ENCODE measurements at regions not wholly inside any gene's neighbourhood (a gene's known extent, or its start where the extent isn't known, plus 50 kb on each side); places are given as distances from the start of the nearest gene placed in this dataset.
"Not testable (repeated sequence)": the region's sequence is repeated elsewhere in the genome, so short reads cannot be mapped to it uniquely, and the experiment has no call there.

- ChIA-PET CTCF (no interaction called here), POLR2A (no interaction called here)
These were observed 1136.0 kb downstream of the HACE1 start for GRCh38 chr6:103723438-103724322.

GRCh38 chr6:103722683-103723082, 1137.0 kb downstream of the HACE1 start:
- POLR2A ChIA-PET, result no interaction called here

GRCh38 chr6:103721923-103722322, 1137.8 kb downstream of the HACE1 start:
- ChIA-PET CTCF (no interaction called here), POLR2A (no interaction called here)

More at GRCh38 chr6:103722683-103723082, 1137.0 kb downstream of the HACE1 start:
- CTCF ChIA-PET, result no interaction called here

GRCh38 chr6:103720393-103720792, 1139.3 kb downstream of the HACE1 start:
- CTCF ChIA-PET, result no interaction called here
- POLR2A ChIA-PET, result no interaction called here

- CTCF ChIA-PET, result no interaction called here
- POLR2A ChIA-PET, result no interaction called here
These were observed 1140.2 kb downstream of the HACE1 start for GRCh38 chr6:103719545-103719944.

GRCh38 chr6:103715269-103715668, 1144.5 kb downstream of the HACE1 start:
- POLR2A ChIA-PET, result no interaction called here
- CTCF ChIA-PET, result no interaction called here

GRCh38 chr6:103709236-103709635, 1150.5 kb downstream of the HACE1 start:
- POLR2A ChIA-PET, CTCF ChIA-PET: not testable (repeated sequence)

- ChIA-PET CTCF (no interaction called here), POLR2A (no interaction called here)
These were observed 1152.0 kb downstream of the HACE1 start for GRCh38 chr6:103707596-103708325.

- ChIA-PET POLR2A (no interaction called here), CTCF (no interaction called here)
These were observed 1160.0 kb downstream of the HACE1 start for GRCh38 chr6:103699769-103700168.

- POLR2A ChIA-PET, result no interaction called here
- CTCF ChIA-PET, result no interaction called here
These were observed 1172.3 kb downstream of the HACE1 start for GRCh38 chr6:103687430-103687829.

- CTCF ChIA-PET, result no interaction called here
These were observed 1179.6 kb downstream of the HACE1 start for GRCh38 chr6:103680116-103680515.

GRCh38 chr6:103677290-103677689, 1182.4 kb downstream of the HACE1 start:
- CTCF ChIA-PET, result no interaction called here

More at GRCh38 chr6:103680116-103680515, 1179.6 kb downstream of the HACE1 start:
- POLR2A ChIA-PET, result no interaction called here

GRCh38 chr6:103675807-103676406, 1183.8 kb downstream of the HACE1 start:
- CTCF ChIA-PET, result no interaction called here
- POLR2A ChIA-PET, result no interaction called here

More at GRCh38 chr6:103677290-103677689, 1182.4 kb downstream of the HACE1 start:
- POLR2A ChIA-PET, result no interaction called here

- ChIA-PET CTCF (interaction anchor here (0.6 kb wide), 1 partner anchor 802 kb away, joined by 3 read pairs; no protein-coding TSS in a partner anchor), POLR2A (no interaction called here)
These were observed 1184.9 kb downstream of the HACE1 start for GRCh38 chr6:103674790-103675189.

- CTCF ChIA-PET, result no interaction called here
These were observed 1187.5 kb downstream of the HACE1 start for GRCh38 chr6:103672169-103672568.

GRCh38 chr6:103629613-103630012, 1230.1 kb downstream of the HACE1 start:
- CTCF ChIA-PET, result no interaction called here
- POLR2A ChIA-PET, result no interaction called here

More at GRCh38 chr6:103672169-103672568, 1187.5 kb downstream of the HACE1 start:
- POLR2A ChIA-PET, result no interaction called here

- CTCF ChIA-PET, result no interaction called here
- POLR2A ChIA-PET, result no interaction called here
These were observed 1242.1 kb downstream of the HACE1 start for GRCh38 chr6:103617642-103618041.

- POLR2A ChIA-PET, result no interaction called here
- CTCF ChIA-PET, result no interaction called here
These were observed 1272.0 kb downstream of the HACE1 start for GRCh38 chr6:103587722-103588121.

- CTCF ChIA-PET, result no interaction called here
- POLR2A ChIA-PET, result no interaction called here
These were observed 1281.6 kb downstream of the HACE1 start for GRCh38 chr6:103578115-103578514.

GRCh38 chr6:103570431-103570830, 1289.3 kb downstream of the HACE1 start:
- ChIA-PET CTCF (no interaction called here), POLR2A (no interaction called here)

GRCh38 chr6:103554911-103555310, 1304.8 kb downstream of the HACE1 start:
- POLR2A ChIA-PET, result no interaction called here
- CTCF ChIA-PET, result no interaction called here
